GM23248 (cell line): ENCODE measurements at regions not wholly inside any gene's neighbourhood (a gene's known extent, or its start where the extent isn't known, plus 50 kb on each side); places are given as distances from the start of the nearest gene placed in this dataset.

ENCODE experiments used
- EZH2 ChIP-seq: fragments of 200-600 bp; sonication (generic); IDR thresholded peaks from 2 replicates; pipeline ENCODE4 v1.6.1; 2018; ENCODE audit warnings: antibody characterized with exemption, mild to moderate bottlenecking; ENCODE audit not compliant: insufficient read depth, poor library complexity, severe bottlenecking
- EZH2phosphoT487 ChIP-seq: fragments of 200-600 bp; sonication (generic); IDR thresholded peaks from 2 replicates; pipeline ENCODE4 v1.6.1; 2018; ENCODE audit warnings: antibody characterized with exemption, moderate library complexity, mild to moderate bottlenecking, low read depth; ENCODE audit not compliant: insufficient read depth

DNA sequence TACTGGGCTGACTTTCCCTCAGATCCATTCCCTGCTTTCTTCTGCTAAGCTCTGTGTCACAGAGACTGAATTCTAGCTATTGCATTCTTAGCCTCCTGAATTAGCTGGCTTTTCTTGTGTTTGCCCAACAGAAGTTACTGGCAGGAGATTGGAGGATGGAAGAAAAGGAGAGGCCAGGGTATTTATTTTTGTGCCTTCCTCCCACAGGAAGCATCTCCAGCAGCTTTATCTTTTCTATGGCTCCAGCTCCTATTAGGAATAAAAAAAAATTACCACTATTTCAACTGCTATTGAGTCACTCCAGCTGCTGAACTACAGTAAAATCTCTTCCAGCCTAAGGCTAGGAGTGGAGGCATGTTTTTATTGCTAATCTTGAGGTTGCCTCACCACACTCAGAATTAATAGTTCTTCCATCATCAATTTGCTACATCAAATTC lies 492.4 kb downstream of the RFPL4B start:
- no peak for TF ChIP-seq EZH2phosphoT487
- TF ChIP-seq EZH2 = no peak
